Parathyroid adenoma (tissue), 2 donors: ENCODE measurements at regions not wholly inside any gene's neighbourhood (a gene's known extent, or its start where the extent isn't known, plus 50 kb on each side); places are given as distances from the start of the nearest gene placed in this dataset.

ENCODE experiments used
- H2AFZ ChIP-seq: fragments of 300-600 bp; sonication (generic); one replicate; pipeline ENCODE4 v1.7.0; 2017; ENCODE audit warnings: antibody characterized with exemption, mild to moderate bottlenecking
- H3K27ac ChIP-seq: fragments of 300-600 bp; sonication (generic); one replicate; pipeline ENCODE4 v1.7.0; 2017
- H3K27me3 ChIP-seq: fragments of 300-600 bp; sonication (generic); one replicate; pipeline ENCODE4 v1.7.0; 2017; ENCODE audit warnings: low read length; ENCODE audit not compliant: control insufficient read depth, insufficient read depth
- H3K36me3 ChIP-seq: fragments of 300-600 bp; sonication (generic); one replicate; pipeline ENCODE4 v1.7.0; 2017; ENCODE audit warnings: low read length; ENCODE audit not compliant: control insufficient read depth, insufficient read depth
- H3K4me1 ChIP-seq: fragments of 300-600 bp; sonication (generic); one replicate; pipeline ENCODE4 v1.7.0; 2017; ENCODE audit warnings: control low read depth
- H3K4me2 ChIP-seq: fragments of 300-600 bp; sonication (generic); one replicate; pipeline ENCODE4 v1.7.0; 2017; ENCODE audit warnings: low read length
- H3K4me3 ChIP-seq: fragments of 300-600 bp; sonication (generic); one replicate; pipeline ENCODE4 v1.7.0; 2017; ENCODE audit warnings: low read depth, low read length
- H3K79me2 ChIP-seq: fragments of 300-600 bp; sonication (generic); one replicate; pipeline ENCODE4 v1.7.0; 2017; ENCODE audit warnings: control low read depth
- H3K9ac ChIP-seq: fragments of 300-600 bp; sonication (generic); one replicate; pipeline ENCODE4 v1.7.0; 2017; ENCODE audit warnings: mild to moderate bottlenecking
- H3K9me3 ChIP-seq: fragments of 300-600 bp; sonication (generic); one replicate; pipeline ENCODE4 v1.7.0; 2017; ENCODE audit warnings: low read length; ENCODE audit not compliant: control insufficient read depth
- CTCF ChIP-seq: fragments of 300-600 bp; sonication (generic); IDR thresholded peaks from one replicate; pipeline ENCODE4 v1.7.0; 2017; ENCODE audit warnings: antibody characterized with exemption, mild to moderate bottlenecking
- donor health status: primary hyperparathyroidism.

GRCh38 chr3:195013411-195014361 is 257.3 kb downstream of the XXYLT1 start:
- Histone ChIP-seq H3K36me3 (no peaks in the 10 kb centered on the region), H3K27me3 (no peaks in the 10 kb centered on the region), H3K27ac (no peak overlapping the region), H3K4me1 (no peaks in the 10 kb centered on the region), H3K79me2 (no peaks in the 10 kb centered on the region), H3K9me3 (no peaks in the 10 kb centered on the region), H3K9ac (no peak overlapping the region), H2AFZ (no peak overlapping the region), H3K4me2 (no peak overlapping the region), H3K4me3 (no peak overlapping the region)
- TF ChIP-seq CTCF, result no peak

- H3K4me3 ChIP-seq, result no peak overlapping the region
- no peak overlapping the region for H3K9ac ChIP-seq
- H2AFZ ChIP-seq, result no peak overlapping the region
- H3K27ac ChIP-seq, result no peak overlapping the region
- H3K4me2 ChIP-seq, result no peak overlapping the region
- TF ChIP-seq CTCF, result no peak
- H3K79me2 ChIP-seq, result no peaks in the 10 kb centered on the region
- no peaks in the 10 kb centered on the region for H3K4me1 ChIP-seq
- H3K36me3 ChIP-seq, result no peaks in the 10 kb centered on the region
- H3K9me3 ChIP-seq, result no peaks in the 10 kb centered on the region
- H3K27me3 ChIP-seq, result no peaks in the 10 kb centered on the region
Measured at GRCh38 chr3:195015021-195015420, 255.9 kb downstream of the XXYLT1 start.

- H3K79me2 ChIP-seq, result no peaks in the 10 kb centered on the region
- H3K27me3 ChIP-seq, result no peaks in the 10 kb centered on the region
- no peak for TF ChIP-seq CTCF
- no peak overlapping the region for H3K4me2 ChIP-seq
- H3K9ac ChIP-seq, result no peak overlapping the region
- no peak overlapping the region for H2AFZ ChIP-seq
- H3K9me3 ChIP-seq, result no peaks in the 10 kb centered on the region
- H3K4me3 ChIP-seq, result no peak overlapping the region
- H3K4me1 ChIP-seq, result no peaks in the 10 kb centered on the region
- no peak overlapping the region for H3K27ac ChIP-seq
- H3K36me3 ChIP-seq, result no peaks in the 10 kb centered on the region
Measured at GRCh38 chr3:195017151-195017550, 253.8 kb downstream of the XXYLT1 start.
